Prostate gland (tissue), 2 donors: ENCODE measurements at regions not wholly inside any gene's neighbourhood (a gene's known extent, or its start where the extent isn't known, plus 50 kb on each side); places are given as distances from the start of the nearest gene placed in this dataset.

Source experiments
- DNase-seq: peaks from one replicate; pipeline ENCODE4 v3.0.0-alpha.2; 2019; ENCODE audit warnings: low spot score
- H3K27ac ChIP-seq, 2 donors: fragments of 200-600 bp; sonication (generic); 2 replicates each; pipeline ENCODE4 v1.5.1; 2017 to 2019
- H3K27me3 ChIP-seq: fragments of 200-600 bp; sonication (generic); replicated peaks from 2 replicates; pipeline ENCODE4 v1.5.1; 2019; ENCODE audit not compliant: insufficient read depth
- H3K36me3 ChIP-seq, 2 donors: fragments of 200-600 bp; sonication (generic); 1 replicate in 1 of 2; 2 replicates in 1 of 2; pipeline versions ENCODE4 v1.5.1 to v1.8.1; 2017 to 2019
- H3K4me1 ChIP-seq: fragments of 200-600 bp; sonication (generic); replicated peaks from 2 replicates; pipeline ENCODE4 v1.5.1; 2019
- H3K4me3 ChIP-seq, 2 donors: fragments of 200-600 bp; sonication (generic); 2 replicates each; pipeline ENCODE4 v1.5.1; 2017 to 2019
- H3K9me3 ChIP-seq: fragments of 200-600 bp; sonication (generic); 2 replicates; pipeline ENCODE4 v1.5.1; 2017
- CTCF ChIP-seq, 4 experiments: fragments of 200-600 bp in 2 of 4; fragments of 450-650 bp in 2 of 4; sonication (generic) in 2 of 4; IDR thresholded peaks; 1 replicate in 3 of 4; 2 replicates in 1 of 4; pipeline ENCODE4 v1.5.1; 2016 to 2019; ENCODE audit warnings: antibody characterized with exemption in 4 of 4, mild to moderate bottlenecking in 2 of 4, moderate library complexity in 2 of 4
- POLR2A ChIP-seq: fragments of 450-650 bp; IDR thresholded peaks from one replicate; pipeline ENCODE4 v1.6.1; 2016; ENCODE audit warnings: antibody characterized with exemption, mild to moderate bottlenecking
- POLR2AphosphoS5 ChIP-seq: sonication (generic); formaldehyde crosslinking; IDR thresholded peaks from one replicate; pipeline ENCODE4 v1.6.1; 2017; ENCODE audit warnings: antibody characterized with exemption
- WGBS: methylation state at CpG from one replicate; pipeline ENCODE4 v1.1.5; 2018; 5-methylcytosine and 5-hydroxymethylcytosine counted together
- intact Hi-C: fragments of 100-400 bp; cut with DNase I; formaldehyde crosslinking; loops from one replicate; pipeline ENCODE4 v1.14.2; 2022

GRCh38 chr5:67971971-67972821, 243.4 kb upstream of the PIK3R1 start:
- Histone ChIP-seq H3K27me3 (no peaks in the 10 kb centered on the region), H3K9me3 (no peaks in the 10 kb centered on the region), H3K27ac (no peak overlapping the region), H3K4me3 (no peak overlapping the region), H3K36me3 (no peaks in the 10 kb centered on the region), H3K4me1 (peaks cover 2% of the 10 kb centered on the region)
- intact Hi-C loops, result loop anchor here (10.0 kb wide), 1 partner anchor 737 kb away; no protein-coding TSS in a partner anchor
- TF ChIP-seq CTCF (IDR thresholded peaks at IDR 0.05) (no peak), POLR2AphosphoS5 (no peak), POLR2A (no peak)
- 75% methylated on average over 5 of the region's 5 CpGs for WGBS
- no peak for DNase-seq

GRCh38 chr5:67971223-67971830, 244.2 kb upstream of the PIK3R1 start:
- Histone ChIP-seq H3K4me1 (peaks cover 2% of the 10 kb centered on the region), H3K27ac (peak overlapping the region; percentile 22 to 38), H3K4me3 (no peak overlapping the region), H3K27me3 (no peaks in the 10 kb centered on the region), H3K36me3 (no peaks in the 10 kb centered on the region), H3K9me3 (no peaks in the 10 kb centered on the region)
- intact Hi-C loops, result loop anchor here (10.0 kb wide), 1 partner anchor 737 kb away; no protein-coding TSS in a partner anchor
- TF ChIP-seq POLR2A (no peak), POLR2AphosphoS5 (peak; percentile 82), CTCF (IDR thresholded peaks at IDR 0.05) (no peak)
- DNase-seq, result no peak
- WGBS, result 6% methylated on average over 4 of the region's 4 CpGs

- H3K27me3 ChIP-seq, result no peaks in the 10 kb centered on the region
- 95% methylated on average over 2 of the region's 2 CpGs for WGBS
- H3K27ac ChIP-seq, result no peak overlapping the region
- intact Hi-C loops, result loop anchor here (10.0 kb wide), 1 partner anchor 735 kb away; no protein-coding TSS in a partner anchor
- H3K9me3 ChIP-seq, result no peaks in the 10 kb centered on the region
- H3K4me3 ChIP-seq, result no peak overlapping the region
- no peaks in the 10 kb centered on the region for H3K36me3 ChIP-seq
- peaks cover 2% of the 10 kb centered on the region for H3K4me1 ChIP-seq
- no peak for TF ChIP-seq POLR2A
- no peak for TF ChIP-seq POLR2AphosphoS5
- no peak for TF ChIP-seq CTCF (IDR thresholded peaks at IDR 0.05)
- no peak for DNase-seq
Measured at GRCh38 chr5:67969631-67970030, 245.9 kb upstream of the PIK3R1 start.

DNA sequence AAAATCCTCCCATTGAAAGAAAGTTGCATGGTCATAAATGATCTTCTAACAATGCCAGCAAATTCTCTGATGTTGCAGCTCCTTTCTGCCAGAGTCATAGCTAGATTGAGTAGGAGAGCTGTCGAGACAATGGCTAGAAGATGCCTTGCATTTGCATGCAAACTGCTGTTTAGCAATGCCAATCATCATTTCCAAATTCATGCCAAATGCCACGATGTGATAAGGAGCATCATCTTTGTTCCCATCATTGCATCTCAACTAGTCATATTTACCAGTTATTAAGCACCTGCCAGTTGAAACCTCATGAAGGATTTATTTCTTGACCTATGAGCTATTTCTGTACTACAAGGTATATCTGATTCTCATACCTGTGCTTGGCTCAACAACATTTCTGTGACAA, 246.4 kb upstream of the PIK3R1 start:
- no peak for TF ChIP-seq POLR2A
- no peaks in the 10 kb centered on the region for H3K9me3 ChIP-seq
- H3K4me1 ChIP-seq, result peaks cover 2% of the 10 kb centered on the region
- no peaks in the 10 kb centered on the region for H3K27me3 ChIP-seq
- intact Hi-C loops, result no loop called here
- H3K27ac ChIP-seq, result no peak overlapping the region
- no peak overlapping the region for H3K4me3 ChIP-seq
- WGBS, result 65% methylated on average over 2 of the region's 2 CpGs
- no peak for DNase-seq
- H3K36me3 ChIP-seq, result no peaks in the 10 kb centered on the region

- no peaks in the 10 kb centered on the region for H3K9me3 ChIP-seq
- no peak overlapping the region for H3K27ac ChIP-seq
- H3K4me1 ChIP-seq, result peaks cover 2% of the 10 kb centered on the region
- intact Hi-C loops, result no loop called here
- DNase-seq, result no peak
- no peaks in the 10 kb centered on the region for H3K27me3 ChIP-seq
- TF ChIP-seq POLR2A (no peak), CTCF (IDR thresholded peaks at IDR 0.05) (no peak), POLR2AphosphoS5 (no peak)
- no peaks in the 10 kb centered on the region for H3K36me3 ChIP-seq
- WGBS, result 94% methylated on average over 1 of the region's 1 CpG
- H3K4me3 ChIP-seq, result no peak overlapping the region
Measured at GRCh38 chr5:67966712-67967111, 248.8 kb upstream of the PIK3R1 start.
